ENCODE measurements at regions not wholly inside any gene's neighbourhood (a gene's known extent, or its start where the extent isn't known, plus 50 kb on each side); places are given as distances from the start of the nearest gene placed in this dataset.

- TF ChIP-seq EZH2 (IDR thresholded peaks at IDR 0.05; ENCODE audit: borderline replicate concordance, low read depth, low read length, severe bottlenecking) (no peak), CTCF (IDR thresholded peaks at IDR 0.05; ENCODE audit: borderline replicate concordance, extremely low read depth, low read length, poor library complexity, severe bottlenecking) (no peak)
These were observed 377.3 kb upstream of the MCTP2 start for GRCh38 chr15:93854088-93854487.
